HepG2 (cell line): ENCODE measurements at regions not wholly inside any gene's neighbourhood (a gene's known extent, or its start where the extent isn't known, plus 50 kb on each side); places are given as distances from the start of the nearest gene placed in this dataset.

ENCODE experiments used
- AGO2 ChIP-seq: fragments of 200-400 bp; formaldehyde crosslinking; optimal IDR thresholded peaks from 2 replicates; pipeline ENCODE3; 2017; ENCODE audit warnings: mild to moderate bottlenecking, low read depth, low read length, moderate library complexity
- CREB1 ChIP-seq, 2 experiments: fragments of 450-650 bp in 1 of 2; IDR thresholded peaks; 2 replicates each; pipeline ENCODE4 v1.6.1; 2016 to 2017; ENCODE audit warnings: control low read depth in 1 of 2, mild to moderate bottlenecking in 1 of 2, missing compliant biosample characterization in 1 of 2, missing genetic modification characterization in 1 of 2
- CTCF ChIP-seq: sonication (generic); formaldehyde crosslinking; IDR thresholded peaks from 2 replicates; pipeline ENCODE4 v1.5.0; 2020; ENCODE audit warnings: mild to moderate bottlenecking, missing genetic modification reagents, moderate library complexity
- MXD1 ChIP-seq: sonication (generic); formaldehyde crosslinking; IDR thresholded peaks from 2 replicates; pipeline ENCODE4 v1.4.0; 2020; ENCODE audit warnings: mild to moderate bottlenecking, missing genetic modification reagents
- ZBTB34 ChIP-seq: sonication (generic); formaldehyde crosslinking; IDR thresholded peaks from 2 replicates; pipeline ENCODE4 v1.8.0; 2022; ENCODE audit warnings: mild to moderate bottlenecking, missing genetic modification reagents
- ZNF232 ChIP-seq: sonication (generic); formaldehyde crosslinking; IDR thresholded peaks from 2 replicates; pipeline ENCODE4 v1.4.0; 2020; ENCODE audit warnings: missing genetic modification reagents, borderline replicate concordance

GRCh38 chr2:143830476-143830875 is 689.4 kb downstream of the ZEB2 start:
- TF ChIP-seq AGO2 (no peak), CTCF (CRISPR knock-in tag) (no peak), ZBTB34 (no peak), ZNF232 (CRISPR knock-in tag) (no peak), MXD1 (no peak), CREB1 (IDR thresholded peaks at IDR 0.05) (no peak), CREB1 (CRISPR knock-in tag; IDR thresholded peaks at IDR 0.05) (no peak)
